ENCODE measurements at regions not wholly inside any gene's neighbourhood (a gene's known extent, or its start where the extent isn't known, plus 50 kb on each side); places are given as distances from the start of the nearest gene placed in this dataset.

DNA sequence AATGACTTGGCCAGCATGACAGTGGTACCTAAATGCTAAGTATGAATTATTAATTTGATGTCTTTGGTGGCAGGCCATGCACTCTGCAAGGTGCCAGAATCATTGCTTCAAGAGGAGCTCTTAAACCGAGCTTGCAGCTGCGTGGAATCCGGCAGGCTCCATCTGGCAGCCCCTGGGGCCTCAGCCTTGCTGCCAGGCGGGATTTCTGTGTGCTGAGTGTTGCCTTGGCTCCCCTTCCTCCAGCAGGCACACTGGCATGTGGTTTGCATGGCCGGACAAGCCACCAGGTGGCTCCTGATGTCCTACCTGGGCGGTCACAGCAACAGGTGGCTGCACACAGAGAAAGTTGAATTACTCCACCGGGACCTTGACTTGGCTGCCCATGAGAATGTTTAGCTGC lies 155.4 kb downstream of the URB2 start:
- TF ChIP-seq, protein P1, sequence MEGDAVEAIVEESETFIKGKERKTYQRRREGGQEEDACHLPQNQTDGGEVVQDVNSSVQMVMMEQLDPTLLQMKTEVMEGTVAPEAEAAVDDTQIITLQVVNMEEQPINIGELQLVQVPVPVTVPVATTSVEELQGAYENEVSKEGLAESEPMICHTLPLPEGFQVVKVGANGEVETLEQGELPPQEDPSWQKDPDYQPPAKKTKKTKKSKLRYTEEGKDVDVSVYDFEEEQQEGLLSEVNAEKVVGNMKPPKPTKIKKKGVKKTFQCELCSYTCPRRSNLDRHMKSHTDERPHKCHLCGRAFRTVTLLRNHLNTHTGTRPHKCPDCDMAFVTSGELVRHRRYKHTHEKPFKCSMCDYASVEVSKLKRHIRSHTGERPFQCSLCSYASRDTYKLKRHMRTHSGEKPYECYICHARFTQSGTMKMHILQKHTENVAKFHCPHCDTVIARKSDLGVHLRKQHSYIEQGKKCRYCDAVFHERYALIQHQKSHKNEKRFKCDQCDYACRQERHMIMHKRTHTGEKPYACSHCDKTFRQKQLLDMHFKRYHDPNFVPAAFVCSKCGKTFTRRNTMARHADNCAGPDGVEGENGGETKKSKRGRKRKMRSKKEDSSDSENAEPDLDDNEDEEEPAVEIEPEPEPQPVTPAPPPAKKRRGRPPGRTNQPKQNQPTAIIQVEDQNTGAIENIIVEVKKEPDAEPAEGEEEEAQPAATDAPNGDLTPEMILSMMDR (IDR thresholded peaks at IDR 0.05 in 4 of 5, conservative IDR thresholded peaks at IDR 0.05 in 1 of 5), result peak in 2 of 5 experiments; percentile 36 to 40
- no peak for TF ChIP-seq POLR2A (IDR thresholded peaks at IDR 0.05)
